Endothelial cell of umbilical vein (primary cell): ENCODE measurements at regions not wholly inside any gene's neighbourhood (a gene's known extent, or its start where the extent isn't known, plus 50 kb on each side); places are given as distances from the start of the nearest gene placed in this dataset.

ENCODE experiments used
- POLR2A ChIP-seq: IDR thresholded peaks from 2 replicates; pipeline ENCODE4 v1.6.1; 2012; ENCODE audit warnings: low read depth, mild to moderate bottlenecking, control low read depth, low read length
- TF ChIP-seq, protein P1 (sequence below): IDR thresholded peaks from 2 replicates; pipeline ENCODE4 v1.6.1; 2011; ENCODE audit not compliant: insufficient read depth, insufficient read length
- TF ChIP-seq, protein P2 (sequence below), 2 donors: IDR thresholded peaks; 1 replicate in 1 of 2; 2 replicates in 1 of 2; pipeline ENCODE4 v1.5.1; 2011; ENCODE audit warnings: low read length in 2 of 2, mild to moderate bottlenecking in 2 of 2, moderate library complexity in 2 of 2, control low read depth in 1 of 2, inconsistent platforms in 1 of 2, low read depth in 1 of 2; ENCODE audit not compliant: insufficient read depth in 1 of 2; ENCODE audit errors: extremely low read depth in 1 of 2

DNA sequence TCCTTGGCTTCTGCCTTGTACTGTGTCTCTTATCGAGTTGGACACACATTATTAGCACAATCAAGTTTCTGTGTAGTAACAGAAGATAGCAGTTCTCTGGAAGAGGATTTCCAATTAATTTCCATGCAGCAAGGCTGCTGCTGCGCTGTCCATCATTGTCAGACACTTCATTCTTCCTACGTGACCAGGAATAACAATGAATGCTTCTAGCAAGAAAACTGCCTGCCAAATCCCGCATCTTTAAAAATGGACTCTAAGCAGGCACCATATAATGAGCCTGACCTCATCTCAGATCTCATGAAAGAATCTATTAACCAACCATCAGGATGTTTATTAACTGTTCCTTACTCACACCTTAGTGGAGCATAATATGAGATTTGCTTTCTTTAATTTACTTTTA is 1067.7 kb upstream of the FAM98A start:
- TF ChIP-seq, protein P1, sequence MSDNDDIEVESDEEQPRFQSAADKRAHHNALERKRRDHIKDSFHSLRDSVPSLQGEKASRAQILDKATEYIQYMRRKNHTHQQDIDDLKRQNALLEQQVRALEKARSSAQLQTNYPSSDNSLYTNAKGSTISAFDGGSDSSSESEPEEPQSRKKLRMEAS: no peak
- TF ChIP-seq, protein P2, sequence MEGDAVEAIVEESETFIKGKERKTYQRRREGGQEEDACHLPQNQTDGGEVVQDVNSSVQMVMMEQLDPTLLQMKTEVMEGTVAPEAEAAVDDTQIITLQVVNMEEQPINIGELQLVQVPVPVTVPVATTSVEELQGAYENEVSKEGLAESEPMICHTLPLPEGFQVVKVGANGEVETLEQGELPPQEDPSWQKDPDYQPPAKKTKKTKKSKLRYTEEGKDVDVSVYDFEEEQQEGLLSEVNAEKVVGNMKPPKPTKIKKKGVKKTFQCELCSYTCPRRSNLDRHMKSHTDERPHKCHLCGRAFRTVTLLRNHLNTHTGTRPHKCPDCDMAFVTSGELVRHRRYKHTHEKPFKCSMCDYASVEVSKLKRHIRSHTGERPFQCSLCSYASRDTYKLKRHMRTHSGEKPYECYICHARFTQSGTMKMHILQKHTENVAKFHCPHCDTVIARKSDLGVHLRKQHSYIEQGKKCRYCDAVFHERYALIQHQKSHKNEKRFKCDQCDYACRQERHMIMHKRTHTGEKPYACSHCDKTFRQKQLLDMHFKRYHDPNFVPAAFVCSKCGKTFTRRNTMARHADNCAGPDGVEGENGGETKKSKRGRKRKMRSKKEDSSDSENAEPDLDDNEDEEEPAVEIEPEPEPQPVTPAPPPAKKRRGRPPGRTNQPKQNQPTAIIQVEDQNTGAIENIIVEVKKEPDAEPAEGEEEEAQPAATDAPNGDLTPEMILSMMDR (IDR thresholded peaks at IDR 0.05; ENCODE audit: extremely low read depth in 1 of 2, insufficient read depth in 1 of 2, low read depth in 1 of 2, low read length in 2 of 2): no peak
- TF ChIP-seq POLR2A: no peak
